GM23338 (cell line): ENCODE measurements at regions not wholly inside any gene's neighbourhood (a gene's known extent, or its start where the extent isn't known, plus 50 kb on each side); places are given as distances from the start of the nearest gene placed in this dataset.

Experiments
- EZH2 ChIP-seq: fragments of 200-600 bp; sonication (generic); IDR thresholded peaks from one replicate; pipeline ENCODE4 v1.8.0; 2017; ENCODE audit warnings: antibody characterized with exemption, mild to moderate bottlenecking, low read depth; ENCODE audit not compliant: unreplicated experiment
- REST ChIP-seq: IDR thresholded peaks from one replicate; pipeline ENCODE4 v1.6.1; 2018; ENCODE audit warnings: antibody characterized with exemption; ENCODE audit not compliant: unreplicated experiment

- TF ChIP-seq REST (no peak), EZH2 (no peak)
Observed at GRCh38 chr6:97524811-97525210, 241.8 kb upstream of the MMS22L start.
